Body of pancreas (tissue), 4 donors: ENCODE measurements at regions not wholly inside any gene's neighbourhood (a gene's known extent, or its start where the extent isn't known, plus 50 kb on each side); places are given as distances from the start of the nearest gene placed in this dataset.

ENCODE experiments used
- ATAC-seq: fragments of 150-250 bp; one replicate; pipeline ENCODE4 v1.9.1; 2016
- DNase-seq, 4 donors: peaks; one replicate each; pipeline ENCODE4 v3.0.0-alpha.2; 2019
- H3K27ac ChIP-seq, 4 donors: fragments of 200-600 bp; sonication (generic); 1 replicate in 3 of 4; 2 replicates in 1 of 4; pipeline versions ENCODE4 v1.5.1 to v1.6.1; 2016 to 2019; ENCODE audit warnings: mild to moderate bottlenecking in 1 of 4, mixed read lengths in 1 of 4, moderate library complexity in 1 of 4
- H3K27me3 ChIP-seq, 2 donors: fragments of 200-600 bp; sonication (generic); one replicate each; pipeline ENCODE4 v1.6.0; 2016; ENCODE audit warnings: mild to moderate bottlenecking in 1 of 2
- H3K36me3 ChIP-seq, 2 donors: fragments of 200-600 bp; sonication (generic); replicated peaks in 1 of 2; 2 replicates each; pipeline ENCODE4 v1.5.1; 2016; ENCODE audit warnings: low read depth in 2 of 2; ENCODE audit not compliant: insufficient read depth in 1 of 2
- H3K4me1 ChIP-seq: fragments of 200-600 bp; sonication (generic); one replicate; pipeline ENCODE4 v1.6.0; 2016
- H3K4me3 ChIP-seq, 2 donors: fragments of 200-600 bp; sonication (generic); 1 replicate in 1 of 2; 2 replicates in 1 of 2; pipeline ENCODE4 v1.5.1; 2016 to 2019
- H3K9me3 ChIP-seq, 3 donors: fragments of 200-600 bp; sonication (generic); 1 replicate in 2 of 3; 2 replicates in 1 of 3; pipeline ENCODE4 v1.5.1; 2016
- CTCF ChIP-seq, 7 experiments: fragments of 450-650 bp in 4 of 7; fragments of 200-600 bp in 3 of 7; sonication (generic) in 3 of 7; IDR thresholded peaks; one replicate each; pipeline ENCODE4 v1.5.1; 2016 to 2019; ENCODE audit warnings: antibody characterized with exemption in 7 of 7
- POLR2A ChIP-seq, 3 donors: fragments of 450-650 bp; IDR thresholded peaks; one replicate each; pipeline ENCODE4 v1.6.1; 2016; ENCODE audit warnings: antibody characterized with exemption in 3 of 3, mild to moderate bottlenecking in 2 of 3
- WGBS, 2 donors: methylation state at CpG; one replicate each; pipeline ENCODE4 v1.1.5; 2017; 5-methylcytosine and 5-hydroxymethylcytosine counted together
- intact Hi-C: fragments of 100-400 bp; cut with DNase I; formaldehyde crosslinking; loops from one replicate; pipeline ENCODE4 v1.15.1; 2023

GRCh38 chr5:39948867-39949468 lies 524.2 kb upstream of the DAB2 start:
- DNase-seq (peak; percentile 70 to 90 (median 78)), ATAC-seq (peak; percentile 93)
- intact Hi-C loops, result no loop called here
- WGBS, 2 donors, result 35 to 36% methylated on average over 2 of the region's 2 CpGs
- Histone ChIP-seq H3K27me3 (no peaks in the 10 kb centered on the region), H3K4me1 (peaks cover 12% of the 10 kb centered on the region), H3K27ac (no peak overlapping the region), H3K36me3 (no peaks in the 10 kb centered on the region), H3K4me3 (no peak overlapping the region), H3K9me3 (no peaks in the 10 kb centered on the region)
- TF ChIP-seq CTCF (IDR thresholded peaks at IDR 0.05), result peak; percentile 43 to 80 (median 68)
- no peak for TF ChIP-seq POLR2A (IDR thresholded peaks at IDR 0.05)

- DNase-seq (peak in 1 of 4 donors; percentile 4), ATAC-seq (no peak)
- Histone ChIP-seq H3K4me1 (peaks cover 12% of the 10 kb centered on the region), H3K27ac (peak overlapping the region in 1 of 4 donors; percentile 10), H3K4me3 (no peak overlapping the region), H3K36me3 (no peaks in the 10 kb centered on the region), H3K9me3 (no peaks in the 10 kb centered on the region), H3K27me3 (no peaks in the 10 kb centered on the region)
- TF ChIP-seq CTCF (IDR thresholded peaks at IDR 0.05) (no peak), POLR2A (IDR thresholded peaks at IDR 0.05) (no peak)
- WGBS, 2 donors, result 87 to 93% methylated on average over 1 of the region's 1 CpG
- intact Hi-C loops, result no loop called here
These were observed 523.6 kb upstream of the DAB2 start for GRCh38 chr5:39948341-39948740.

GRCh38 chr5:39947657-39948056 lies 522.9 kb upstream of the DAB2 start:
- TF ChIP-seq POLR2A (IDR thresholded peaks at IDR 0.05), result no peak
- no peak for TF ChIP-seq CTCF (IDR thresholded peaks at IDR 0.05)
- DNase-seq, result peak; percentile 30 to 70 (median 58)
- H3K27me3 ChIP-seq, result no peaks in the 10 kb centered on the region
- peak; percentile 79 for ATAC-seq
- no peaks in the 10 kb centered on the region for H3K36me3 ChIP-seq
- H3K4me1 ChIP-seq, result peaks cover 12% of the 10 kb centered on the region
- peak overlapping the region in 2 of 4 donors; percentile 10 to 31 for H3K27ac ChIP-seq
- no peak overlapping the region for H3K4me3 ChIP-seq
- 45 to 58% methylated on average over 1 of the region's 1 CpG for WGBS, 2 donors
- intact Hi-C loops, result no loop called here
- H3K9me3 ChIP-seq, result no peaks in the 10 kb centered on the region

- intact Hi-C loops, result no loop called here
- no peak for DNase-seq
- ATAC-seq, result no peak
These were observed 521.7 kb upstream of the DAB2 start for GRCh38 chr5:39946356-39947045.

More at GRCh38 chr5:39946356-39947045, 521.7 kb upstream of the DAB2 start:
- H3K4me3 ChIP-seq, result no peak overlapping the region
- no peaks in the 10 kb centered on the region for H3K27me3 ChIP-seq
- 85 to 91% methylated on average over 2 of the region's 2 CpGs for WGBS, 2 donors
- no peaks in the 10 kb centered on the region for H3K36me3 ChIP-seq
- H3K9me3 ChIP-seq, result no peaks in the 10 kb centered on the region
- H3K27ac ChIP-seq, result peak overlapping the region in 1 of 4 donors; percentile 31
- no peak for TF ChIP-seq CTCF (IDR thresholded peaks at IDR 0.05)
- TF ChIP-seq POLR2A (IDR thresholded peaks at IDR 0.05), result no peak
- H3K4me1 ChIP-seq, result peaks cover 12% of the 10 kb centered on the region
